Right lobe of liver (tissue), 4 donors: ENCODE measurements at regions not wholly inside any gene's neighbourhood (a gene's known extent, or its start where the extent isn't known, plus 50 kb on each side); places are given as distances from the start of the nearest gene placed in this dataset.

Experiments
- POLR2A ChIP-seq: fragments of 450-650 bp; IDR thresholded peaks from one replicate; pipeline ENCODE4 v1.6.1; 2017; ENCODE audit warnings: antibody characterized with exemption, mild to moderate bottlenecking
- TF ChIP-seq, protein P1 (sequence below), 4 donors: fragments of 200-600 bp in 3 of 4; fragments of 450-650 bp in 1 of 4; IDR thresholded peaks; one replicate each; pipeline versions ENCODE4 v1.5.1 to v1.8.0; 2016 to 2022; ENCODE audit warnings: antibody characterized with exemption in 4 of 4, mild to moderate bottlenecking in 2 of 4
- donor health status: DM: no; HTN: no; CAD: no.
- donor health status: DM: no; HTN: no; CAD: no.
- donor health status: DM: no; HTN: yes; CAD: no.

DNA sequence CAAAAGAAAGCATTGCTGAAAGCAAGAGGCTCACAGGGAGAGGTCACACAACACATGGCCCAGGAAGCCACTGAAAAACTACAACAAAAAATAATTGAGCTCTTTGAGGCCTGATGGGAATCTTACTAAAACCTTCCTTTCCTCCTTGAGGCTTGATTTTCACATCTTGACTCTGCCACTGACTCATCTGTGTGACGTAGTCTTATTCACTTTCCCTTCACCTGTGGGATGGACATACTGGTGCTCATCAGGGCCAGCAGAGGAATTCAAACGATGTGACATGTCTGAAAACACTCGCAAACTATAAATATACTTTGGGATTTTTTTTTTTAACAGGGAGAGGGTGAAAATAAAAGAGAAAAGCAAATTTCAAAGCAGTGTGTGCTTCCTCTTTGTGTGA lies 78.3 kb upstream of the ASIC2 start:
- TF ChIP-seq, protein P1, sequence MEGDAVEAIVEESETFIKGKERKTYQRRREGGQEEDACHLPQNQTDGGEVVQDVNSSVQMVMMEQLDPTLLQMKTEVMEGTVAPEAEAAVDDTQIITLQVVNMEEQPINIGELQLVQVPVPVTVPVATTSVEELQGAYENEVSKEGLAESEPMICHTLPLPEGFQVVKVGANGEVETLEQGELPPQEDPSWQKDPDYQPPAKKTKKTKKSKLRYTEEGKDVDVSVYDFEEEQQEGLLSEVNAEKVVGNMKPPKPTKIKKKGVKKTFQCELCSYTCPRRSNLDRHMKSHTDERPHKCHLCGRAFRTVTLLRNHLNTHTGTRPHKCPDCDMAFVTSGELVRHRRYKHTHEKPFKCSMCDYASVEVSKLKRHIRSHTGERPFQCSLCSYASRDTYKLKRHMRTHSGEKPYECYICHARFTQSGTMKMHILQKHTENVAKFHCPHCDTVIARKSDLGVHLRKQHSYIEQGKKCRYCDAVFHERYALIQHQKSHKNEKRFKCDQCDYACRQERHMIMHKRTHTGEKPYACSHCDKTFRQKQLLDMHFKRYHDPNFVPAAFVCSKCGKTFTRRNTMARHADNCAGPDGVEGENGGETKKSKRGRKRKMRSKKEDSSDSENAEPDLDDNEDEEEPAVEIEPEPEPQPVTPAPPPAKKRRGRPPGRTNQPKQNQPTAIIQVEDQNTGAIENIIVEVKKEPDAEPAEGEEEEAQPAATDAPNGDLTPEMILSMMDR (IDR thresholded peaks at IDR 0.05), result no peak
- no peak for TF ChIP-seq POLR2A
